Germinal center (tissue), 1 donor: ENCODE measurements at regions not wholly inside any gene's neighbourhood (a gene's known extent, or its start where the extent isn't known, plus 50 kb on each side); places are given as distances from the start of the nearest gene placed in this dataset.

Source experiments
- DNase-seq: peaks from one replicate; pipeline ENCODE4 v3.0.0; 2012; ENCODE audit warnings: mixed read lengths, low spot score

GRCh38 chr10:3902054-3902808, 117.2 kb upstream of the KLF6 start:
- peak; percentile 43 for DNase-seq

- no peak for DNase-seq
Measured at GRCh38 chr10:3901370-3901769, 116.4 kb upstream of the KLF6 start.

DNA sequence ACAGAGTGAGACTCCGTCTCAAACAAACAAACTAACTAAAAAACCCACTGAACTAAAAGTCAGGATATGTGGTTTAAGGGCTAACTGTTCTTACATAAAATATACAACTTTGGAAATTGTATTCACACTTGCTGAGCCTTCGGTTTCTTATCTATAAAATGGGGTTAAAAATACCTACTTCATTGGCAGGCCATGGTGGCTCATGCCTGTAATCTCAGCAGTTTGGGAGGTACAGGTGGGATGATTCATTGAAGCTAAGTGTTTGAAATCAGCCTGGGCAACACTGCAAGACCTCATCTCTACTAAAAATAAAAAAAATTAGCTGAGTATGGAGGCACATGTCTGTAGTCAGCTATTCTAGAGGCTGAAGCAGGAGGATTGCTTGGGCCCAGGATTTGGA, 115.4 kb upstream of the KLF6 start:
- no peak for DNase-seq

GRCh38 chr10:3898821-3899220, 113.8 kb upstream of the KLF6 start:
- DNase-seq: no peak

- no peak for DNase-seq
Measured at GRCh38 chr10:3897156-3897555, 112.1 kb upstream of the KLF6 start.

DNA sequence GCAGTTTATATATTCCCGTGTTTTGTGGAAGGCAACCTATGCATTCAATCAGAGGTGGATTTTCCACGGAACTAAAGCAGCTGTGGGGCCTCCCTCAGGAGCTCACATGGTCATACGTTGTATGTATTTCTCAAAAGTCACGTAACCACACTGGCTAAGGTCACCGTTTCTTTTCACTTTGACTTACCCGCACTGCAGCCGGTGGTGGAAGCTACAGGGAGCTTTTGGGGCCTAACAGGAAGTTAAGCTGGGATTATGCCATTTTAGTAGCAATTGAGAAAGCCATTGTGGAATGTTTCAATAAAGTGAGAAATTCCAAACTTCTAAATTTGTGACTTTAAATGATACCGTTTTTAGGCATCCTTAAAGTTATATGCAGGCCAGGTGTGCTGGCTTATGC, 111.2 kb upstream of the KLF6 start:
- no peak for DNase-seq

- DNase-seq: no peak
Measured at GRCh38 chr10:3895045-3895631, 110.1 kb upstream of the KLF6 start.

GRCh38 chr10:3893901-3894563, 109.0 kb upstream of the KLF6 start:
- DNase-seq: no peak

GRCh38 chr10:3892440-3893425, 107.7 kb upstream of the KLF6 start:
- no peak for DNase-seq

DNA sequence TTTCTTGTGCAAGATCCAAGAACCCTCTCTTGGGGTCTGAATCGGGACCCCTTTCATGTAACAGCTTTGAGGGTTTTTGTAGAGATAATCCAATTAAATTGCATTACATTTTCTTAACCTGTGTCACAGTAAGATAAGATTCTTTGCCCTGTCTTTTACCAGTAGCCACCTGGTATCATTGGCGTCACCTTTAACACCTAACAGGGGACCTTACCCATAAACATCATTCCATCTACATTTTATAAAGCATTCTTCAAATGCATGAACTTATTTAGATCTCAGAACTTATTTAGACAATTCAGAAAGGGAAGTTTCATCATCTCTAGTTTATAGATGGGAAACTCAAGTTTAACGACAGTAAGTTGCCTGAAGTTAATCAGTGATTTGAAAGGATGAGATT, 106.4 kb upstream of the KLF6 start:
- no peak for DNase-seq

DNA sequence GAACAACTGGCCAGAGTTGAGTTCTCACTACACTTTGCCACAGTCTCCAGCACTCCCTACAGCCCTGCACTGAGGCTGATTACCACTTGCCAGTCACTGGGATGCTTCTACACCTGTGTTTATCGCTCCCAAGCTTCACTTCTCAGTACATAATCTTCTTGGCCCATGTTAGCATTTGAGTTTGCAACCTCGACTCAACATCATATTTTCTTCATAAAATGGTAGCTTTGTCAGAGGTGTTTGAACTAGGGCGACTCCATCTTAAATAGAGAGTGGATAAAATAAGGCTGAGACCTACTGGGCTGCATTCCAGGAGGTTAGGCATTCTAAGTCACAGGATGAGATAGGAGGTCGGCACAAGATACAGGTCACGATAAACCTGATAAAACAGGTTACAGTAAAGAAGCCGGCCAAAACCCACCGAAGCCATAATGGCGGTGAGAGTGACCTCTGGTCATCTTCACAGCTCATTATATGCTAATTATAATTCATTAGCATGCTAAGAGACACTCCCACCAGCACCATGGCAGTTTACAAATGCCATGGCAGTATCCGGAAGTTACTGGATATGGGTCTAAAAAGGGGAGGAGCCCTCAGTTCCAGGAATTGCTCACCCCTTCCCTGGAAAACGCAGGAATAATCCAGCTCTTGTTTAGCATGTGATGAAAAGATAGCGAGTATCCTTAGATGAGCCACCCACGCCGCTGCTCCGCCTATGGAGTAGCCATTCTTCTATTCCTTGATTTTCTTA, 105.8 kb upstream of the KLF6 start:
- no peak for DNase-seq

- no peak for DNase-seq
Measured at GRCh38 chr10:3889961-3890522, 105.0 kb upstream of the KLF6 start.

- no peak for DNase-seq
Measured at GRCh38 chr10:3887885-3888476, 103.0 kb upstream of the KLF6 start.

- DNase-seq: no peak
Measured at GRCh38 chr10:3887404-3887803, 102.4 kb upstream of the KLF6 start.

DNA sequence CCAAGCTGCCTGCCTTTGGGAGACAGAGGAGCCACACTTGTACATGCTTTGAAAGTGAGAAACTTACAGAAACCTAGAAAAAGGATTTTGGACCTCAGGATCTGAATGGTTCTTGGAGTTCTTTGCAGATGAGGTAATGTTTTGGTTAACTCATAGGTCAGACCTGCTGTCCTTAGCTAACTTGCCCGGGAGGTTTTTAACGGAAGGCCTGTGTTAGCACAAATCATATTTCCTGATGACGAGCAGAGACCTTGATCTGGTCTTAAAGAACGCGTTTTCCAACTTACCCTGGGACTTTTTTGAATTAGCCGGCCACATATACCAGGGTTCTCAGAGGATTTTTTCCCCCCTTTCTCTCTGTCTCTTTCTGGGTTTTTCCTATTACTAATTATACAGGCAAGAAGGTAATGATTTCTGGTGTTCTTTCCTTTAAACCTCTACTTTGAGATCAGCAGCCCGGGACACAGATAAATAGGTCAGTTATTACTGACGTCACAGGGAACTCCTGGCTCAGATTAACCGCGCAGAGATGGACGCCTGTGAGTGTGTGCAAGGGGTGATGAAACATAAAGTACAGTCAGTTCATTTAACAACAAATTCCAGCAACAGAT, 101.7 kb upstream of the KLF6 start:
- no peak for DNase-seq

GRCh38 chr10:3886191-3886590, 101.2 kb upstream of the KLF6 start:
- DNase-seq: no peak

DNA sequence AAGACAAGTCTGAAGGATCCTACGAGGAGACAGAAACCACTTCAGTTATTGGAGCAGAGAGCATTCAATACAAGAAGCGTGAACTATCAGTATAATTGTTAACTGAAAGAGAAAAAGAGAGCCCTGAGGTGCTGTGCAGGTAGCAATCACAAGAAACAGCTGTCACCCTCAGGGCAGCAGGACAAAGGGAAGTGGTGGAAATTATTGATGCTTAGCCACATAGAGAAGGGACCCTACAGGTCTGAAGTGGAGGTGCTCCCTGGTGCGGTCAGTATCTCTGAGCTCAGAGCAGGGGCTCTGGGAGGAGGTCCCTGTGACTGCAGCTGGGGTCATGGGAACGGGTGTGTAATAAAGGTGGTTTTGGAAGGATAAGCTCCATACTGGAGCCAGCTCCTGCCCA, 97.8 kb upstream of the KLF6 start:
- DNase-seq: no peak

DNA sequence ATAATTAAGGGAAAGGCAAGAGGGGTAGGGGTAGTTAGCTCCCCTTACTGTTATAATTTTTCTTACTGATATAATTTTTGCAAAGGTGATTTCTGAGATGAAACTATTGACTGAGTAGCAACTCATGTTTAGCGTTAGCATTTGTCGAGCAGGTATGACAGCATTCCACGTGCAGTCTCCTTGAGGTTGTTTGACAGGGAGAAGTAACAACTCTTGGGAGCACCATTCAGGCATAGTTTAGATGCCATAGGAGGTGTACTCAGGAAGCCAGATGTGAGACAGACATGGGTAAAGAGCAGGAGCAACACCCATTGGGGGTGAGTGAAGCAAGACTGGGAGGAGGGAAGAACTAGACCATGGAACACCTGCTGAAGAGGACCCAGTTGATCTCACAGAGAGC, 96.6 kb upstream of the KLF6 start:
- DNase-seq: no peak

- DNase-seq: no peak
Measured at GRCh38 chr10:3879073-3879472, 94.1 kb upstream of the KLF6 start.
